ENCODE measurements at regions not wholly inside any gene's neighbourhood (a gene's known extent, or its start where the extent isn't known, plus 50 kb on each side); places are given as distances from the start of the nearest gene placed in this dataset.

GRCh38 chr6:18527836-18528743, 140.9 kb downstream of the RNF144B start:
- TF ChIP-seq CTCF (IDR thresholded peaks at IDR 0.05; ENCODE audit: low read depth, low read length, poor library complexity, severe bottlenecking) (peak; percentile 53), EZH2phosphoT487 (IDR thresholded peaks at IDR 0.05; ENCODE audit: borderline replicate concordance, low read length) (no peak)
